Thyroid gland (tissue), 4 donors: ENCODE measurements at regions not wholly inside any gene's neighbourhood (a gene's known extent, or its start where the extent isn't known, plus 50 kb on each side); places are given as distances from the start of the nearest gene placed in this dataset.
A peak's percentile ranks its signal among the peaks of the same experiment; 100 is the strongest.

Experiments used
- DNase-seq, 2 donors: peaks; one replicate each; pipeline ENCODE4 v3.0.0-alpha.2; 2019
- H3K27ac ChIP-seq, 3 donors: fragments of 200-600 bp; sonication (generic); 1 replicate in 2 of 3; 2 replicates in 1 of 3; pipeline ENCODE4 v1.5.1; 2016 to 2019; ENCODE audit warnings: mild to moderate bottlenecking in 1 of 3, moderate library complexity in 1 of 3
- H3K27me3 ChIP-seq: fragments of 200-600 bp; sonication (generic); one replicate; pipeline ENCODE4 v1.5.1; 2019
- H3K36me3 ChIP-seq, 2 donors: fragments of 200-600 bp; sonication (generic); one replicate each; pipeline ENCODE4 v1.5.1; 2016 to 2019
- H3K4me1 ChIP-seq, 2 donors: fragments of 200-600 bp; sonication (generic); one replicate each; pipeline ENCODE4 v1.5.1; 2017 to 2019
- H3K4me3 ChIP-seq, 3 donors: fragments of 200-600 bp; sonication (generic); replicated peaks in 1 of 3; 1 replicate in 2 of 3; 2 replicates in 1 of 3; pipeline ENCODE4 v1.5.1; 2016; ENCODE audit warnings: mild to moderate bottlenecking in 1 of 3
- H3K9me3 ChIP-seq: fragments of 200-600 bp; sonication (generic); one replicate; pipeline ENCODE4 v1.5.1; 2017
- CTCF ChIP-seq, 6 experiments: fragments of 200-600 bp in 3 of 6; fragments of 450-650 bp in 3 of 6; sonication (generic) in 3 of 6; IDR thresholded peaks; one replicate each; pipeline ENCODE4 v1.5.1; 2016 to 2019; ENCODE audit warnings: antibody characterized with exemption in 6 of 6, mild to moderate bottlenecking in 2 of 6, inconsistent platforms in 1 of 6, moderate library complexity in 1 of 6
- POLR2A ChIP-seq, 2 donors: fragments of 450-650 bp; IDR thresholded peaks; one replicate each; pipeline ENCODE4 v1.6.1; 2017; ENCODE audit warnings: antibody characterized with exemption in 2 of 2, mild to moderate bottlenecking in 2 of 2, moderate library complexity in 1 of 2
- WGBS, 2 donors: methylation state at CpG; one replicate each; pipeline ENCODE4 v1.1.5; 2017; 5-methylcytosine and 5-hydroxymethylcytosine counted together
- intact Hi-C: fragments of 100-400 bp; cut with DNase I; formaldehyde crosslinking; loops from one replicate; pipeline ENCODE4 v1.15.1; 2023

DNA sequence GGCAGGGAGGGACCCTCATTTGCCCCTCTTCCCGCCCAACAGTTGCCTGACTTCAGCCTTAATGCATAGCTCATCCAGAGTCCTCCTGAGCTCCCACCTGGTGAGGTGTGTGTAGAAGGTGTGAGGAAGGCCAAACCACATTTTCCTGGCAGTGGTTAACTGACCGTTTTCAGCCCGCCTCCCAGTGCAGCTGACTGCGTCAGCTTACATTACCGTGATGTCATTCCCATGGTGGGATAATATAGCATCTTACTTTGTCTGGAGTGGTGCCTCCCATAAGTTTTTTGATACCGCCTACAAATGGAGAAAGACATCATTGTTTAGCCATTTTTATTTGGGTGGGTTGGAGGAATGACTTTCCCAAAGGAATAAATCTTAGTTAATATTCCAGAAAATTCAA, 151.9 kb downstream of the C9orf152 start:
- peaks cover 1 to 10% of the 10 kb centered on the region in 2 donors for H3K4me1 ChIP-seq
- WGBS, 2 donors, result 91 to 93% methylated on average over 6 of the region's 6 CpGs
- TF ChIP-seq POLR2A (IDR thresholded peaks at IDR 0.05) (no peak), CTCF (IDR thresholded peaks at IDR 0.05) (no peak)
- H3K27ac ChIP-seq, result no peak overlapping the region
- no peaks in the 10 kb centered on the region for H3K27me3 ChIP-seq
- no peaks in the 10 kb centered on the region for H3K9me3 ChIP-seq
- H3K4me3 ChIP-seq, result no peak overlapping the region
- no peak for DNase-seq
- no peaks in the 10 kb centered on the region for H3K36me3 ChIP-seq
- intact Hi-C loops, result no loop called here

- WGBS, 2 donors, result 53 to 56% methylated on average over 5 of the region's 5 CpGs
- Histone ChIP-seq H3K9me3 (no peaks in the 10 kb centered on the region), H3K27ac (no peak overlapping the region), H3K4me3 (no peak overlapping the region), H3K27me3 (no peaks in the 10 kb centered on the region), H3K36me3 (no peaks in the 10 kb centered on the region), H3K4me1 (peaks cover 6 to 13% of the 10 kb centered on the region in 2 donors)
- TF ChIP-seq CTCF (IDR thresholded peaks at IDR 0.05) (peak in 4 of 6 experiments; percentile 58 to 83 (median 75)), POLR2A (IDR thresholded peaks at IDR 0.05) (no peak)
- intact Hi-C loops, result no loop called here
- peak; percentile 63 to 66 for DNase-seq
Observed at GRCh38 chr9:110058304-110058953, 149.5 kb downstream of the C9orf152 start.

- intact Hi-C loops, result no loop called here
Observed at GRCh38 chr9:110059461-110059860, 148.5 kb downstream of the C9orf152 start.

DNA sequence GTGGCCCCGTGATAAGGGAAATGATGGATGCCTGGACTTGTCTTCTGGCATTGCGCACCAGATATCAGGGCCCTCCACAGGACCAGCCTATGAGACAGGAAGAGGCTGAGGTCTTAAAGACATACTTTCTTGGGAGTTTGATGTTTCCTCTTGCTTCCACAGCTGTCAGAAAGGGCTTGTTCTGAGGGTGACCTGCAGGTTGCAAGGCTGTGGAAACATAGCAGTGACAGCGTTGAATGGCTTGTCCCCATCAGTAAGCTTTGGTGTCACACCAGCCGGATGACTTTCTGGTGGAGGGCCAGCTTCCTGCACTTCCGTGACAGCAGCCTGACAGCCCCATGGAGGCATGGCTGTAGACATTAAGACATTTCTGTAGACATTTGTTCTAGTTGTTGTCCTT, 143.2 kb downstream of the C9orf152 start:
- Histone ChIP-seq H3K4me3 (no peak overlapping the region), H3K4me1 (peaks cover 6 to 29% of the 10 kb centered on the region in 2 donors), H3K27me3 (no peaks in the 10 kb centered on the region), H3K9me3 (no peaks in the 10 kb centered on the region), H3K36me3 (no peaks in the 10 kb centered on the region), H3K27ac (no peak overlapping the region)
- intact Hi-C loops, result loop anchor here (5.0 to 10.0 kb wide), 2 partner anchors 60 to 163 kb away; no protein-coding TSS in a partner anchor
- 76 to 86% methylated on average over 5 of the region's 5 CpGs for WGBS, 2 donors
- TF ChIP-seq POLR2A (IDR thresholded peaks at IDR 0.05) (no peak), CTCF (IDR thresholded peaks at IDR 0.05) (no peak)
- no peak for DNase-seq

More at GRCh38 chr9:110059461-110059860, 148.5 kb downstream of the C9orf152 start:
- H3K9me3 ChIP-seq, result no peaks in the 10 kb centered on the region
- 57 to 70% methylated on average over 1 of the region's 1 CpG for WGBS, 2 donors
- no peak for TF ChIP-seq CTCF (IDR thresholded peaks at IDR 0.05)
- no peaks in the 10 kb centered on the region for H3K36me3 ChIP-seq
- H3K27ac ChIP-seq, result no peak overlapping the region
- no peak overlapping the region for H3K4me3 ChIP-seq
- no peaks in the 10 kb centered on the region for H3K27me3 ChIP-seq
- DNase-seq, result no peak
- peaks cover 6 to 13% of the 10 kb centered on the region in 2 donors for H3K4me1 ChIP-seq

DNA sequence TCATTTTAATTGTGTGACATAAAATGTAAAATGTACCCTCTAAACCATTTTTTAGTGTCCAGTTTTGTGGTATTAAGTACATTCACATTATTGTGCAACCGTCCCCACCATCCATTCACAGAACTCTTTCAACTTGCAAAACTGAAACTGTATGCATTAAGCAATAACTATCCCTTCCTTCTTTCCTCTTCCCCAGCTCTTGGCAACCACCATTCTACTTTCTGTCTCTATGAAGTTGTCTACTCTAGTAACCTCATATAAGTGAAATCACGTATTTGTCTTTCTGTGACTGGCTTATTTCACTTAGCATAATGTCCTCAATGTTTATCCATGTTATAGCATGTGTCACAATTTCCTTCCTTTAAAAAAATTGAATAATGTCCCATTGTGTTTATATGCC, 142.4 kb downstream of the C9orf152 start:
- WGBS, 2 donors, result 85 to 89% methylated on average over 2 of the region's 2 CpGs
- Histone ChIP-seq H3K4me3 (no peak overlapping the region), H3K27ac (no peak overlapping the region), H3K27me3 (no peaks in the 10 kb centered on the region), H3K9me3 (no peaks in the 10 kb centered on the region), H3K36me3 (no peaks in the 10 kb centered on the region), H3K4me1 (peaks cover 6 to 25% of the 10 kb centered on the region in 2 donors)
- intact Hi-C loops, result loop anchor here (10.0 kb wide), 1 partner anchor 59 kb away; no protein-coding TSS in a partner anchor
- no peak for TF ChIP-seq POLR2A (IDR thresholded peaks at IDR 0.05)
- no peak for TF ChIP-seq CTCF (IDR thresholded peaks at IDR 0.05)
- no peak for DNase-seq
